Panc1 (cell line): ENCODE measurements at regions not wholly inside any gene's neighbourhood (a gene's known extent, or its start where the extent isn't known, plus 50 kb on each side); places are given as distances from the start of the nearest gene placed in this dataset.

Source experiments
- ATAC-seq: fragments of 200-7000 bp; cut with Tn5 transposase; 2 replicates; pipeline ENCODE4 v1.9.1; 2020; ENCODE audit warnings: mild to moderate bottlenecking, moderate library complexity
- BruUV-seq: library from RNA; stranded (reverse); fragments of 400-500 nt; replicated peaks from 2 replicates; lab custom pipeline; 2021; lab: Mats Ljungman, UMichigan
- CTCF ChIA-PET: fragments of 300-600 bp; sonication (Branson Sonifier 250); formaldehyde crosslinking; loops from one replicate; lab custom pipeline; 2022; ENCODE audit warnings: antibody characterized with exemption; lab: Charles Lee
- POLR2A ChIA-PET: fragments of 300-600 bp; sonication (Branson Sonifier 250); formaldehyde crosslinking; loops from one replicate; lab custom pipeline; 2022; ENCODE audit warnings: antibody characterized with exemption; lab: Charles Lee
- DNase-seq: peaks from one replicate; pipeline ENCODE4 v3.0.0-alpha.2; 2010; ENCODE audit warnings: low read depth, low spot score
- H3K27ac ChIP-seq: 2 replicates; pipeline ENCODE4 v1.5.1; 2011; ENCODE audit warnings: mild to moderate bottlenecking, low read length, inconsistent platforms
- H3K27me3 ChIP-seq: fragments of 200-500 bp; sonication (Bioruptor generic); 2 replicates; pipeline ENCODE4 v1.6.0; 2014; ENCODE audit warnings: low read length, inconsistent platforms; ENCODE audit not compliant: control insufficient read depth, insufficient read depth
- H3K36me3 ChIP-seq: fragments of 200-500 bp; sonication (Bioruptor generic); 2 replicates; pipeline ENCODE4 v1.5.1; 2014; ENCODE audit warnings: inconsistent platforms, mild to moderate bottlenecking, low read length, moderate library complexity; ENCODE audit not compliant: control insufficient read depth, insufficient read depth
- H3K4me1 ChIP-seq: 2 replicates; pipeline ENCODE4 v1.5.1; 2011; ENCODE audit warnings: inconsistent platforms, mild to moderate bottlenecking, low read length, moderate library complexity; ENCODE audit not compliant: control insufficient read depth, insufficient read depth
- H3K4me3 ChIP-seq, 2 experiments: 2 replicates each; pipeline ENCODE4 v1.5.1; 2011 to 2012; ENCODE audit warnings: low read depth in 2 of 2, low read length in 2 of 2, mild to moderate bottlenecking in 2 of 2, inconsistent platforms in 1 of 2, moderate library complexity in 1 of 2
- H3K9me3 ChIP-seq: fragments of 200-500 bp; sonication (Bioruptor generic); 2 replicates; pipeline ENCODE4 v1.5.1; 2014; ENCODE audit warnings: low read depth, mild to moderate bottlenecking, inconsistent platforms, low read length, moderate library complexity; ENCODE audit not compliant: control insufficient read depth, insufficient read depth
- CTCF ChIP-seq: fragments of 450-650 bp; IDR thresholded peaks from 2 replicates; pipeline ENCODE4 v1.5.1; 2017; ENCODE audit warnings: mild to moderate bottlenecking
- POLR2AphosphoS5 ChIP-seq: IDR thresholded peaks from 2 replicates; pipeline ENCODE4 v1.6.1; 2012; ENCODE audit warnings: mild to moderate bottlenecking, low read depth, low read length, moderate library complexity
- REST ChIP-seq, 2 experiments: IDR thresholded peaks; 2 replicates each; pipeline ENCODE4 v1.6.1; 2011 to 2012; ENCODE audit warnings: low read depth in 2 of 2, control low read depth in 1 of 2, low read length in 1 of 2, mild to moderate bottlenecking in 1 of 2, moderate library complexity in 1 of 2; ENCODE audit not compliant: insufficient read depth in 1 of 2
- SIN3A ChIP-seq: IDR thresholded peaks from 2 replicates; pipeline ENCODE4 v1.6.1; 2012; ENCODE audit warnings: low read depth, mild to moderate bottlenecking, low read length, moderate library complexity, borderline replicate concordance; ENCODE audit not compliant: insufficient read depth
- TCF7L2 ChIP-seq: IDR thresholded peaks from 2 replicates; pipeline ENCODE4 v1.6.1; 2011; ENCODE audit warnings: mild to moderate bottlenecking, low read depth, low read length, inconsistent platforms
- in situ Hi-C: cut with HindIII; loops from 2 replicates; pipeline ENCODE4 v1.10.0; 2016; ENCODE audit warnings: low sequenced_read_pairs, low pct_unique_long_range_greater_than_20kb
- intact Hi-C: fragments of 100-400 bp; cut with micrococcal nuclease; formaldehyde crosslinking; loops from one replicate; pipeline ENCODE4 v1.10.0; 2022; ENCODE audit not compliant: unreplicated experiment

DNA sequence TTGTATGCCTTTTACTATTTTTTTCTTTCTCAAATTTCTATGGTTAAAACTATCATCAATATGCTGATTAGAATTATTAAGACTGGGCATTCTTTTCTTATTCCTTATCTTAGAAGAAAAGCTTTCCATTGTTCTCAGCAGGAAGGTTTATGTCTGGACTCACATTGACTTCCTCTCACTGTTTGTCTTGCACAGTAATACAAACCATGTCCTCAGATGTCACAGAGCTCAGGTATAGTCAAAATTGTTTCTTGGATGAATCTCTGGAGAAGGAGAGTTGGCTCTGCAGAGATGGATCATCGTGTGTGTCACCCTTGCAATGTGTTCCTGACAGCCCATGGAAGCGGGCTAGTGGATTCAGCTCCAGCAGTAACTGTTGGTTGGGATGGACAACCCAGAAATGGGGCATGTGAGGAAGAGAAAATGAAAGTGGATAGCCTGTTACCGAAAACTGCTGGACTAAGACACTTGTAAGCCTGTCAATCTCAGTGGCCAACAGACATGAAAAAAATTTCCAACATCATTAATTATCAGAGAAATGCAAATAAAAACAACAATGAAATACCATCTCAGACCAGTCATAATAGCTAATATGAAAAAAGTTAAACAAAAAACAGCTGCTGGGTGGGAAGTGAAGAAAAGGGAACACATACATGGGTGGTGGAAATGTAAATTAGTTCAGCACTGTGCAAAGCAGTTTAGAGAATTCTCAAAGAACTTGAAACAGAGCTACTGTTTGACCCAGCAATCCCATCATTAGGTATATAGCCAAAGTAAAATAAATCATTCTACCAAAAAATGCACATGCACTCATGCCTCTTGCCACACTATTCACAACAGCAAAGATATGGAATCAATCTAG lies 967.8 kb downstream of the TMEM121 start:
- H3K9me3 ChIP-seq: no peaks in the 10 kb centered on the region
- ATAC-seq (no peak), DNase-seq (no peak)
- intact Hi-C loops (no loop called here), in situ Hi-C loops (no loop called here)
- ChIA-PET CTCF (interaction anchor here (1.2 kb wide), 1 partner anchor 24 kb away, joined by 3 read pairs; no protein-coding TSS in a partner anchor), POLR2A (no interaction called here)
- TF ChIP-seq POLR2AphosphoS5 (no peak), REST (IDR thresholded peaks at IDR 0.05; ENCODE audit: insufficient read depth in 1 of 2, low read depth in 2 of 2, low read length in 1 of 2) (no peak), SIN3A (no peak), CTCF (no peak), TCF7L2 (no peak)
- H3K27me3 ChIP-seq: no peaks in the 10 kb centered on the region
- H3K4me3 ChIP-seq: no peak overlapping the region
- H3K27ac ChIP-seq: no peak overlapping the region
- no peaks in the 10 kb centered on the region for H3K36me3 ChIP-seq
- BruUV-seq: no TSS peak
- no peaks in the 10 kb centered on the region for H3K4me1 ChIP-seq

- Histone ChIP-seq H3K4me3 (no peak overlapping the region), H3K9me3 (no peaks in the 10 kb centered on the region), H3K27ac (no peak overlapping the region), H3K36me3 (no peaks in the 10 kb centered on the region), H3K4me1 (no peaks in the 10 kb centered on the region), H3K27me3 (no peaks in the 10 kb centered on the region; the same call in 1 of the 2 replicates)
- in situ Hi-C loops: no loop called here
- CTCF ChIA-PET: no interaction called here
- ATAC-seq (no peak), DNase-seq (no peak)
- no peak for TF ChIP-seq POLR2AphosphoS5
- no peak for TF ChIP-seq TCF7L2
- no peak for TF ChIP-seq REST (IDR thresholded peaks at IDR 0.05; ENCODE audit: insufficient read depth in 1 of 2, low read depth in 2 of 2, low read length in 1 of 2)
- no peak for TF ChIP-seq CTCF
- intact Hi-C loops: no loop called here
- POLR2A ChIA-PET: no interaction called here
- BruUV-seq: no TSS peak
These were observed 974.2 kb downstream of the TMEM121 start for GRCh38 chr14:106500571-106500970.
